A549 (cell line): ENCODE measurements at regions not wholly inside any gene's neighbourhood (a gene's known extent, or its start where the extent isn't known, plus 50 kb on each side); places are given as distances from the start of the nearest gene placed in this dataset.

Source experiments
- CHD2 ChIP-seq: fragments of 150-350 bp; IDR thresholded peaks from 2 replicates; pipeline ENCODE4 v1.6.1; 2014; ENCODE audit warnings: low read length; ENCODE audit not compliant: partially characterized antibody
- JUN ChIP-seq, 2 experiments: fragments of >200 bp; sonication (Bioruptor Twin); formaldehyde crosslinking; IDR thresholded peaks; 2 replicates in 1 of 2; 3 replicates in 1 of 2; pipeline ENCODE4 v1.6.1; 2016 to 2017
- KDM1A ChIP-seq: fragments of 200-600 bp; sonication (generic); IDR thresholded peaks from 2 replicates; pipeline ENCODE4 v1.6.1; 2016; ENCODE audit warnings: low read depth, mild to moderate bottlenecking
- POLR2A ChIP-seq: IDR thresholded peaks from 2 replicates; pipeline ENCODE4 v1.6.1; 2012; ENCODE audit warnings: mild to moderate bottlenecking, low read length
- SMC3 ChIP-seq: fragments of >200 bp; sonication (Bioruptor Twin); formaldehyde crosslinking; IDR thresholded peaks from 3 replicates; pipeline ENCODE4 v1.6.1; 2018; ENCODE audit warnings: inconsistent platforms
- ZFP36 ChIP-seq: fragments of 450-650 bp; IDR thresholded peaks from 2 replicates; pipeline ENCODE4 v1.6.1; 2014; ENCODE audit warnings: borderline replicate concordance; ENCODE audit not compliant: partially characterized antibody
- TF ChIP-seq, protein P1 (sequence below): fragments of >200 bp; sonication (Bioruptor Twin); formaldehyde crosslinking; IDR thresholded peaks from 3 replicates; pipeline ENCODE4 v1.5.1; 2016
- TF ChIP-seq, protein P2 (sequence below): fragments of >200 bp; sonication (Bioruptor Twin); formaldehyde crosslinking; IDR thresholded peaks from 3 replicates; pipeline ENCODE4 v1.6.1; 2016

DNA sequence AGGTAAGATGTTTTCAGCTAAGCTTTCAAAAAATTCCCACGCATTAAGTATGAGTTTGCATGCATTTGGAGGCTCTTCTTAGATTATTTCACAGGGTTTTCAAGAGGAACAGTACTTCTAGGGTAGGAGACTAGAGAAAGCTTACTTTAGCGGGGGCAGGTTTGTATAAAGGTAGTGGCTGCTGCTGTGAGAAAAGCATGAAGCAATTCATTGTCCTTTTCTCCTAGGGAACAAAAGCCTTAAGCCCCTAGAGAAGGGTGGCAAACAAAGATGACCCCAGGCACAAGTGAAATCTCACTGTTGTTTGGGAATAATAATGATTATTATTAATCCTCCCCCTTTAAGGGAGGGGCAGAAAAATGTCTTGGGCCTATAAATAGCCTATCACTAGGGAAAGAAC lies 310.7 kb downstream of the DIPK2A start:
- TF ChIP-seq CHD2 = no peak
- TF ChIP-seq, protein P1, sequence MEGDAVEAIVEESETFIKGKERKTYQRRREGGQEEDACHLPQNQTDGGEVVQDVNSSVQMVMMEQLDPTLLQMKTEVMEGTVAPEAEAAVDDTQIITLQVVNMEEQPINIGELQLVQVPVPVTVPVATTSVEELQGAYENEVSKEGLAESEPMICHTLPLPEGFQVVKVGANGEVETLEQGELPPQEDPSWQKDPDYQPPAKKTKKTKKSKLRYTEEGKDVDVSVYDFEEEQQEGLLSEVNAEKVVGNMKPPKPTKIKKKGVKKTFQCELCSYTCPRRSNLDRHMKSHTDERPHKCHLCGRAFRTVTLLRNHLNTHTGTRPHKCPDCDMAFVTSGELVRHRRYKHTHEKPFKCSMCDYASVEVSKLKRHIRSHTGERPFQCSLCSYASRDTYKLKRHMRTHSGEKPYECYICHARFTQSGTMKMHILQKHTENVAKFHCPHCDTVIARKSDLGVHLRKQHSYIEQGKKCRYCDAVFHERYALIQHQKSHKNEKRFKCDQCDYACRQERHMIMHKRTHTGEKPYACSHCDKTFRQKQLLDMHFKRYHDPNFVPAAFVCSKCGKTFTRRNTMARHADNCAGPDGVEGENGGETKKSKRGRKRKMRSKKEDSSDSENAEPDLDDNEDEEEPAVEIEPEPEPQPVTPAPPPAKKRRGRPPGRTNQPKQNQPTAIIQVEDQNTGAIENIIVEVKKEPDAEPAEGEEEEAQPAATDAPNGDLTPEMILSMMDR = no peak
- TF ChIP-seq SMC3 = no peak
- no peak for TF ChIP-seq ZFP36
- TF ChIP-seq, protein P2, sequence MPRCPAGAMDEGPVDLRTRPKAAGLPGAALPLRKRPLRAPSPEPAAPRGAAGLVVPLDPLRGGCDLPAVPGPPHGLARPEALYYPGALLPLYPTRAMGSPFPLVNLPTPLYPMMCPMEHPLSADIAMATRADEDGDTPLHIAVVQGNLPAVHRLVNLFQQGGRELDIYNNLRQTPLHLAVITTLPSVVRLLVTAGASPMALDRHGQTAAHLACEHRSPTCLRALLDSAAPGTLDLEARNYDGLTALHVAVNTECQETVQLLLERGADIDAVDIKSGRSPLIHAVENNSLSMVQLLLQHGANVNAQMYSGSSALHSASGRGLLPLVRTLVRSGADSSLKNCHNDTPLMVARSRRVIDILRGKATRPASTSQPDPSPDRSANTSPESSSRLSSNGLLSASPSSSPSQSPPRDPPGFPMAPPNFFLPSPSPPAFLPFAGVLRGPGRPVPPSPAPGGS = no peak
- TF ChIP-seq KDM1A = no peak
- no peak for TF ChIP-seq POLR2A
- TF ChIP-seq JUN (IDR thresholded peaks at IDR 0.05) = no peak
